ENCODE measurements at regions not wholly inside any gene's neighbourhood (a gene's known extent, or its start where the extent isn't known, plus 50 kb on each side); places are given as distances from the start of the nearest gene placed in this dataset.
"Not testable (repeated sequence)": the region's sequence is repeated elsewhere in the genome, so short reads cannot be mapped to it uniquely, and the experiment has no call there.

DNA sequence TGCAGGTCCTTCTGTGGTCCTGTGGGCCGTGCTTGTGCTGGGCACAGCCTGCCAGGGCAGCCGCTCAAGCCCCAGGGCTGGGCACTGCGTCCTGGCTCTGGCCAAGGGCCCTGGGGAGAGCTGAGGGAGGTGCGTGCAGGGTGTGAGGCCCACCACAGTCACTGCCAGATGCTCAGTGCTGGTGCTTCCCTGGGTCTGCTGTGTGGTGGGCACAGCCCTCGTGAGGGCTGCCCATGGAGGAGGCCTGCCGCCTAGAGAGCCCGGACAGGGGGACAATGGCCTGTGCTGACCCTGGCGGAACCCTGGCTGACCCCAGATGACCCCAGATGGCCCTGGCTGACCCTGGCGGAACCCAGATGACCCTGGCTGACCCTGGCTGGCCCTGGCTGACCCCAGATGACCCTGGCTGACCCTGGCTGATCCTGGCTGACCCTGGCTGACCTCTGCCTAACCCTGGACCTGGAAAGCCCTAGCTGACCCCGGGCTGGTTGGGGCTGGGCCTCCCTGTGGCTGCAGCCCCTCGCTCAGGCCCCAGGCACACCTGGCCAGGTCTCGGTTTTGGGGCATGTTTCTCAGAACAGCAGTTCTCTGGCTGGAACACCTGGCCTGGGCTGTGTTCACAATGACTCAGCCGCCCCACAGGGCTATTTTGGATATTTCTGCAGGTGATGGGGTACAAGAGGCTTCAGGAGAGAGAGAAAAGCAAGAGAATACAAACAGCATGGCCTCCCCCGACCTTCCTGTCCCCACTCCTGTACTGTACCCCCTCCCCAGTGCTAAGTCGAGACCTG is 55.4 kb downstream of the TMEM121 start:
- H3K36me3 ChIP-seq (ENCODE audit: control insufficient read depth, insufficient read depth, low read length, severe bottlenecking): no peaks in the 10 kb centered on the region
- no peak for DNase-seq (ENCODE audit: low read depth)
- H3K4me1 ChIP-seq (ENCODE audit: control insufficient read depth, insufficient read depth, low read length): no peaks in the 10 kb centered on the region
- H3K9ac ChIP-seq (ENCODE audit: low read length): no peak overlapping the region
- H3K27me3 ChIP-seq (replicated peaks; ENCODE audit: control insufficient read depth, insufficient read depth, low read length): peaks cover 9% of the 10 kb centered on the region
- H3K9me3 ChIP-seq (ENCODE audit: control insufficient read depth, low read length): no peaks in the 10 kb centered on the region
- no peak overlapping the region for H3K4me3 ChIP-seq (ENCODE audit: low read length)

DNA sequence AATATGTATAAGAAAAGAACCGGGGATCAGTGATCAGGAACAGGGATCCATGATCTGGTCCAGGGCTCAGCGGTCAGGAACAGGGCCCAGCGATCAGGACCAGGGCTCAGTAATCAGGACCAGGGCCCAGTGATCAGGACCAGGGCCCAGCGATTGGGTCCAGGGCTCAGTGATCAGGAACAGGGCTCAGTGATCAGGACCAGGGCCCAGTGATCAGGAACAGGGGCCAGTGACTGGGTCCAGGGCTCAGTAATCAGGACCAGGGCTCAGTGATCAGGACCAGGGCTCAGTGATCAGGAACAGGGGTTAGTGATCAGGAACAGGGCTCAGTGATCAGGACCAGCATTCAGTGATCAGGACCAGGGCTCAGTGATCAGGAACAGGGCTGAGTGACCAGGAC is 56.3 kb downstream of the TMEM121 start:
- H3K36me3 ChIP-seq (ENCODE audit: control insufficient read depth, insufficient read depth, low read length, severe bottlenecking): no peaks in the 10 kb centered on the region
- H3K9ac ChIP-seq (ENCODE audit: low read length): no peak overlapping the region
- peaks cover 2% of the 10 kb centered on the region for H3K27me3 ChIP-seq (replicated peaks; ENCODE audit: control insufficient read depth, insufficient read depth, low read length)
- DNase-seq (ENCODE audit: low read depth): no peak
- no peaks in the 10 kb centered on the region for H3K9me3 ChIP-seq (ENCODE audit: control insufficient read depth, low read length)
- H3K4me3 ChIP-seq (ENCODE audit: low read length): no peak overlapping the region
- no peaks in the 10 kb centered on the region for H3K4me1 ChIP-seq (ENCODE audit: control insufficient read depth, insufficient read depth, low read length)

DNA sequence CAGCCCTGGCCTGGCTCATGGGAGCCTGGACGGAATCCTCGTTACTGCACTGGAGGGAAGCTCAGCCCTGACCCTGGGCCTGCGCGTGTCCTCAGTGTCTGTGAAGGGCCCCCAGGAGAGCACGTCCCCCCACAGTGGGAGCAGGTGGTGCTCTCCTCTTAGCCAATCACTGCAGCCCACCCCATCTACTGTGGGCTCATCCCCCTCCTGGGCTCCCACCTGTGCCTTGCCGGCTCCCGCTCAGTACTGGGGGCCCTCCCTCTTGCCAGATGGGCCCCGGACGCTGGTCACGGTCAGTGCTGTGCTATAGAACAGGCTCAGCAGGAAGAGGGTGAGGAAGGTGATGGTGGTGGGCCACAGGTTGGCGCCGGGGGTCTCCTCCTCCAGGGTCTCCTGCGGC is 57.5 kb downstream of the TMEM121 start:
- H3K27me3 ChIP-seq (replicated peaks; ENCODE audit: control insufficient read depth, insufficient read depth, low read length); H3K9me3 ChIP-seq (ENCODE audit: control insufficient read depth, low read length); H3K9ac ChIP-seq (ENCODE audit: low read length); H3K36me3 ChIP-seq (ENCODE audit: control insufficient read depth, insufficient read depth, low read length, severe bottlenecking); DNase-seq (ENCODE audit: low read depth); H3K4me3 ChIP-seq (ENCODE audit: low read length); H3K4me1 ChIP-seq (ENCODE audit: control insufficient read depth, insufficient read depth, low read length): not testable (repeated sequence)

DNA sequence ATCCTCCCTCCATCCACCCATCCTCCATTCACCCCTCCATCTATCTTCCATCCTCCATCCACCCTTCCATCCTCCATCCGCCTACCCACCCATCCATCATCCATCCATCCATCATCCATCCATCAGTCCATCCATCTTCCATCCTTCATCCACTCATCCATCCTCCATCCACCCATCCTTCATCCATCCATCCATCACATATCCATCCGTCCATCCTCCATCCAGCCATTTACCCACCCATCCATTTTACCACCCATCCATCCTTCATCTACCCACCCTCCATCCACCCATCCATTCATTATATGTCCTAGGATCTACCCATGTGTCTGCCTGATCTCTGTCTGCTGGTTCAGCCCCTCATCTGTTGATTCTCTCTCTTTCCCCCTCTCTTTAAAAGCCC is 58.9 kb downstream of the TMEM121 start:
- DNase-seq (ENCODE audit: low read depth); H3K9ac ChIP-seq (ENCODE audit: low read length); H3K4me3 ChIP-seq (ENCODE audit: low read length); H3K36me3 ChIP-seq (ENCODE audit: control insufficient read depth, insufficient read depth, low read length, severe bottlenecking); H3K27me3 ChIP-seq (replicated peaks; ENCODE audit: control insufficient read depth, insufficient read depth, low read length); H3K4me1 ChIP-seq (ENCODE audit: control insufficient read depth, insufficient read depth, low read length); H3K9me3 ChIP-seq (ENCODE audit: control insufficient read depth, low read length): not testable (repeated sequence)

- not testable (repeated sequence) for H3K4me1 ChIP-seq (ENCODE audit: control insufficient read depth, insufficient read depth, low read length); H3K27me3 ChIP-seq (replicated peaks; ENCODE audit: control insufficient read depth, insufficient read depth, low read length); H3K9me3 ChIP-seq (ENCODE audit: control insufficient read depth, low read length); H3K9ac ChIP-seq (ENCODE audit: low read length); DNase-seq (ENCODE audit: low read depth); H3K4me3 ChIP-seq (ENCODE audit: low read length); H3K36me3 ChIP-seq (ENCODE audit: control insufficient read depth, insufficient read depth, low read length, severe bottlenecking)
These were observed 59.3 kb downstream of the TMEM121 start for GRCh38 chr14:105585722-105586121.

DNA sequence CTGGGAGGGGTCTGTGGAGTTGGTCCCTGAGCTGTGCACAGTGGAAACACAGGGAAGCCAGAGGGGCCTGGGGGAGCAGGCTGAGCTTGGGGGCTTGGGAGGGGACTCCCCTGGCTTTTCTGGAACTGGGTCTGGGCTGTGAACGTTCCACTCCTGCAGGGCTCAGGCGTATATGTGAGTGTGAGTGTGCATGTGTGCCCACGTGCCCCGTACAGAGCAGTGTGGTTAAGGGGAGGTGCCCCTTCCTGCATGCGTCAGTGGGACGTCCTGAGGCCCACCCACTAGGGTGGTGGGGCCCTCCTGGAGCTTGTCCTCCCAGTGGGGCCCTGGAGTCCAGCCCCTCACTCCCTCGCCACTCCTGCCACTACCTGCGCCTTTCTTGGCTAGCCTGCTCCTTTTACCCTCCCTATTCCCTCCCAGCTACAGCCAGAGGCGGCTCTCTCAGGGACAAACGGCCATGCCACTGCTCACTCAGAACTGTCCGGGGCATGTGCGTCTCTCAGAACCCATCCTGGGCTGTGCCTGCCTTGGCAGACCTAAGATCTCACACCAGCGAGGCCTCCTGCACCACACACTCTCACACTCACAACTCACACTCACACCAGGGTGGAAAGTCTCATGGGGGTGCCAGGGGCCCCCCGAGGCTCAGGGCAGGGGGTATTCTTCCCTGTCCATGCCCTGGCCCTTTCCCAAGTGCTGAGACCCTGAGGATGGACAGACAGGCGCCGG is 59.9 kb downstream of the TMEM121 start:
- not testable (repeated sequence) for H3K9ac ChIP-seq (ENCODE audit: low read length); H3K27me3 ChIP-seq (replicated peaks; ENCODE audit: control insufficient read depth, insufficient read depth, low read length); H3K4me3 ChIP-seq (ENCODE audit: low read length); H3K36me3 ChIP-seq (ENCODE audit: control insufficient read depth, insufficient read depth, low read length, severe bottlenecking); H3K4me1 ChIP-seq (ENCODE audit: control insufficient read depth, insufficient read depth, low read length); DNase-seq (ENCODE audit: low read depth); H3K9me3 ChIP-seq (ENCODE audit: control insufficient read depth, low read length)

GRCh38 chr14:105587034-105587433 is 60.7 kb downstream of the TMEM121 start:
- not testable (repeated sequence) for H3K27me3 ChIP-seq (replicated peaks; ENCODE audit: control insufficient read depth, insufficient read depth, low read length); H3K4me3 ChIP-seq (ENCODE audit: low read length); DNase-seq (ENCODE audit: low read depth); H3K9me3 ChIP-seq (ENCODE audit: control insufficient read depth, low read length); H3K4me1 ChIP-seq (ENCODE audit: control insufficient read depth, insufficient read depth, low read length); H3K9ac ChIP-seq (ENCODE audit: low read length); H3K36me3 ChIP-seq (ENCODE audit: control insufficient read depth, insufficient read depth, low read length, severe bottlenecking)

DNA sequence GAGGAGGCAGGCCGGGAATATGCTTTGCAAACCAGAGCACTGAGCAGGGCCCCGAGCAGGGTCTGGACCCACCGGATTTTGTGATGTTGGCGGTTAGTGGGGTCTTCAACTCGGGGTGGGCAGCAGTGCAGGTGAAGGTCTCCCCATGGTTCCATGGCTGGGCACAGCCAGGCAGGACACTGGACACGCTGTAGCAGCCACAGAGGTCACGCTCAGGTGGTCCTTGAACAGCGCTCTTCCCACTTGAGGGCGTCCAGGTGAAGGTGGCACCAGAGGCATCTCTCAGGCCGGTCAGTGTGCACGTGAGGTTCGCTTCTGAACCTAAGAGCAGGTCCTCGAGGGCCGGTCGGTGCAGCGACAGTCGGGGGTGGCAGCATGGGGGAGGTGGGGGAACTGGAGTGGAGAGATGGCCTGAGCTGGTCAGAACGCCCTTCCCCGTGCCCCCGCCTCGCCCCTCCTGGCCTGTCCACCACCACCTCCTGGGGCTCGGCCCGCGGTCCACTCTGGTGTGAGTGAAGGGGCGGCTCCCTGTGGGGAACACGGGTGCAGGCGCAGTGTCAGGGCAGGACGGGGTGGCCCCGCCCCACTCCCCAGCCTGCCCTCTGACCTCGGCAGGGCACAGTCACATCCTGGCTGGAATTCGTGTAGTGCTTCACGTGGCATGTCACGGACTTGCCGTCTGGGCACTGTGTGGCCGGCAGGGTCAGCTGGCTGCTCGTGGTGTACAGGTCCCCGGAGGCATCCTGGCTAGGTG is 61.3 kb downstream of the TMEM121 start:
- not testable (repeated sequence) for H3K27me3 ChIP-seq (replicated peaks; ENCODE audit: control insufficient read depth, insufficient read depth, low read length); H3K4me1 ChIP-seq (ENCODE audit: control insufficient read depth, insufficient read depth, low read length); H3K9me3 ChIP-seq (ENCODE audit: control insufficient read depth, low read length); H3K4me3 ChIP-seq (ENCODE audit: low read length); DNase-seq (ENCODE audit: low read depth); H3K9ac ChIP-seq (ENCODE audit: low read length); H3K36me3 ChIP-seq (ENCODE audit: control insufficient read depth, insufficient read depth, low read length, severe bottlenecking)

GRCh38 chr14:105588236-105588860 is 62.0 kb downstream of the TMEM121 start:
- Histone ChIP-seq H3K4me1 (ENCODE audit: control insufficient read depth, insufficient read depth, low read length) (no peaks in the 10 kb centered on the region), H3K9ac (ENCODE audit: low read length) (no peak overlapping the region), H3K4me3 (ENCODE audit: low read length) (no peak overlapping the region), H3K36me3 (ENCODE audit: control insufficient read depth, insufficient read depth, low read length, severe bottlenecking) (no peaks in the 10 kb centered on the region), H3K9me3 (ENCODE audit: control insufficient read depth, low read length) (no peaks in the 10 kb centered on the region), H3K27me3 (replicated peaks; ENCODE audit: control insufficient read depth, insufficient read depth, low read length) (no peaks in the 10 kb centered on the region)
- no peak for DNase-seq (ENCODE audit: low read depth)

DNA sequence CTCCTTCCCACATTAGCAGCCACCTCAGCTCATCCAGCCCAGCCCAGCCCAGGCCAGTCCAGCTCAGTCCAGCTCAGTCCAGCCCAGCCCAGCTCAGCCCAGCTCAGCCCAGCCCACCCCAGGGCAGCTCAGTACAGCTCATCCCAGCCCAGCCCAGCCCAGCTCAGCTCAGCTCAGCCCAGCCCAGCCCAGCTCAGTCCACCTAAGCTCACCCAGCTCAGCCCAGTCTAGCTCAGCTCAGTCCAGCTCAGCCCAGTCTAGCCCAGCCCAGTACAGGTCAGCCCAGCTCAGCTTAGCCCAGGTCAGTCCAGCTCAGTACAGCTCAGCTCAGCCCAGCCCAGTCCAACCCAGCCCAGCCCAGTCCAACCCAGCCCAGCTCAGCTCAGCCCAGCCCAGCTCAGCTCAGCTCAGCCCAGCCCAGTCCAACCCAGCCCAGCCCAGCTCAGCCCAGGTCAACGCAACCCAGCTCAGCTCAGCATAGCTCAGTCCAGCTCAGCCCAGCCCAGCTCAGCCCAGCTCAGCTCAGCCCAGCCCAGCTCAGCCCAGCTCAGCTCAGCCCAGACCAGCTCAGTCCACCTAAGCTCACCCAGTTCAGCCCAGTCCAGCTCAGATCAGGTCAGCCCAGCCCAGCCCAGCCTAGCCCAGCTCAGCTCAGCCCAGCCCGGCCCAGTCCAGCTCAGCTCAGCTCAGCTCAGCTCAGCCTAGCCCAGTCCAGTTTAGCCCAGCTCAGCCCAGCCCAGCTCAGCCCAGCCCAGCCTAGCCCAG is 63.0 kb downstream of the TMEM121 start:
- Histone ChIP-seq H3K9ac (ENCODE audit: low read length) (no peak overlapping the region), H3K36me3 (ENCODE audit: control insufficient read depth, insufficient read depth, low read length, severe bottlenecking) (no peaks in the 10 kb centered on the region), H3K9me3 (ENCODE audit: control insufficient read depth, low read length) (no peaks in the 10 kb centered on the region), H3K4me3 (ENCODE audit: low read length) (no peak overlapping the region), H3K27me3 (replicated peaks; ENCODE audit: control insufficient read depth, insufficient read depth, low read length) (no peaks in the 10 kb centered on the region), H3K4me1 (ENCODE audit: control insufficient read depth, insufficient read depth, low read length) (no peaks in the 10 kb centered on the region)
- no peak for DNase-seq (ENCODE audit: low read depth)

GRCh38 chr14:105589926-105590185 is 63.5 kb downstream of the TMEM121 start:
- not testable (repeated sequence) for H3K9me3 ChIP-seq (ENCODE audit: control insufficient read depth, low read length); H3K9ac ChIP-seq (ENCODE audit: low read length); H3K27me3 ChIP-seq (replicated peaks; ENCODE audit: control insufficient read depth, insufficient read depth, low read length); DNase-seq (ENCODE audit: low read depth); H3K4me1 ChIP-seq (ENCODE audit: control insufficient read depth, insufficient read depth, low read length); H3K36me3 ChIP-seq (ENCODE audit: control insufficient read depth, insufficient read depth, low read length, severe bottlenecking); H3K4me3 ChIP-seq (ENCODE audit: low read length)
